Right atrium auricular region (tissue), 2 donors: ENCODE measurements at regions not wholly inside any gene's neighbourhood (a gene's known extent, or its start where the extent isn't known, plus 50 kb on each side); places are given as distances from the start of the nearest gene placed in this dataset.

ENCODE experiments used
- DNase-seq: peaks from one replicate; pipeline ENCODE4 v3.0.0-alpha.2; 2019; ENCODE audit warnings: low spot score
- H3K27ac ChIP-seq, 2 donors: fragments of 200-600 bp; sonication (generic); 1 replicate in 1 of 2; 2 replicates in 1 of 2; pipeline ENCODE4 v1.5.1; 2016 to 2019
- H3K27me3 ChIP-seq, 2 donors: fragments of 200-600 bp; sonication (generic); one replicate each; pipeline versions ENCODE4 v1.5.1 to v1.6.0; 2017 to 2019
- H3K36me3 ChIP-seq: fragments of 200-600 bp; sonication (generic); one replicate; pipeline ENCODE4 v1.5.1; 2016
- H3K4me1 ChIP-seq, 2 donors: fragments of 200-600 bp; sonication (generic); one replicate each; pipeline versions ENCODE4 v1.5.1 to v1.6.0; 2017 to 2019
- H3K4me3 ChIP-seq, 2 donors: fragments of 200-600 bp; sonication (generic); 1 replicate in 1 of 2; 2 replicates in 1 of 2; pipeline ENCODE4 v1.5.1; 2017 to 2019; ENCODE audit warnings: mild to moderate bottlenecking in 1 of 2, moderate library complexity in 1 of 2
- H3K9me3 ChIP-seq, 2 donors: fragments of 200-600 bp; sonication (generic); one replicate each; pipeline ENCODE4 v1.5.1; 2019
- TF ChIP-seq, protein P1 (sequence below), 2 donors: fragments of 200-600 bp; sonication (generic); IDR thresholded peaks; one replicate each; pipeline ENCODE4 v1.5.1; 2019; ENCODE audit warnings: antibody characterized with exemption in 2 of 2

DNA sequence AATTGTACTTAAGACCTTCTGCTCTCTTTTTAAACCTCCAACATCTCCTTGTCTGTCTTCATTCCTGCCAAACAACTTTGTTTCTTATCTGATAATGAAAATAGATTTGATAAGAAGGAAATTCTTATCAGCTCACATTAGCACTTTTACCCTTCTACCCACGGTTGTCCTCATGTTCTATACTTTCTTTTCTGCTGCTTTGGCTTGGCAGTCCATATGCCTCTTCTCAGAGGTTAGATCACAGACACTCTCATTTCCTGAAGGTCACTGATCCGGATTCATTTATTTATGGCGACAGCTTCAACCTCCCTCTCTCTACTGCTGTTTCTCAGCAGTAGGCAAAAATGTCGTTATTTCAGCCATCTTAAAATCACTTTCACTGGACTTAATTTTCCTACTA, 2015.8 kb downstream of the NCAM2 start:
- no peaks in the 10 kb centered on the region for H3K9me3 ChIP-seq
- H3K27ac ChIP-seq, result no peak overlapping the region
- TF ChIP-seq, protein P1, sequence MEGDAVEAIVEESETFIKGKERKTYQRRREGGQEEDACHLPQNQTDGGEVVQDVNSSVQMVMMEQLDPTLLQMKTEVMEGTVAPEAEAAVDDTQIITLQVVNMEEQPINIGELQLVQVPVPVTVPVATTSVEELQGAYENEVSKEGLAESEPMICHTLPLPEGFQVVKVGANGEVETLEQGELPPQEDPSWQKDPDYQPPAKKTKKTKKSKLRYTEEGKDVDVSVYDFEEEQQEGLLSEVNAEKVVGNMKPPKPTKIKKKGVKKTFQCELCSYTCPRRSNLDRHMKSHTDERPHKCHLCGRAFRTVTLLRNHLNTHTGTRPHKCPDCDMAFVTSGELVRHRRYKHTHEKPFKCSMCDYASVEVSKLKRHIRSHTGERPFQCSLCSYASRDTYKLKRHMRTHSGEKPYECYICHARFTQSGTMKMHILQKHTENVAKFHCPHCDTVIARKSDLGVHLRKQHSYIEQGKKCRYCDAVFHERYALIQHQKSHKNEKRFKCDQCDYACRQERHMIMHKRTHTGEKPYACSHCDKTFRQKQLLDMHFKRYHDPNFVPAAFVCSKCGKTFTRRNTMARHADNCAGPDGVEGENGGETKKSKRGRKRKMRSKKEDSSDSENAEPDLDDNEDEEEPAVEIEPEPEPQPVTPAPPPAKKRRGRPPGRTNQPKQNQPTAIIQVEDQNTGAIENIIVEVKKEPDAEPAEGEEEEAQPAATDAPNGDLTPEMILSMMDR (IDR thresholded peaks at IDR 0.05), result no peak
- no peaks in the 10 kb centered on the region for H3K27me3 ChIP-seq
- H3K4me1 ChIP-seq, result no peaks in the 10 kb centered on the region
- H3K4me3 ChIP-seq, result no peak overlapping the region
- no peak for DNase-seq
- H3K36me3 ChIP-seq, result no peaks in the 10 kb centered on the region

DNA sequence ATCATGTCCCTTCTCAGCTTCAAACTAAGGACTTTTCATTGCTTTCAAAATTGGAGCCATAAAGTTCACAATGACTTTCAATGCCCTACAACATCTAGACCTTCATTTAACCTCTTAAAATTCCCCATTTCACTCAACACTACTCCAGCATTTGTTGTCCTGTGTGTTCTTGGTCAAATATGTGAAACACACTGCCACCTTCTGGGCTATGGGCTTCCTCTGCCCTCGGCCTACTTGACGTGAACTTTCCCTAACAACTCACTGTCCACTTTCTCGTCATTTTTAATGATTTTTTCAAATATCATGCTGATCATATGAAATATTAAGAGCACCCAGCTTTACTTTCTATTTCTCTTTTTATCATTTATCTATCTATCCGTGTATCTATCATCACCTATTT, 2018.4 kb downstream of the NCAM2 start:
- Histone ChIP-seq H3K4me1 (no peaks in the 10 kb centered on the region), H3K36me3 (no peaks in the 10 kb centered on the region), H3K4me3 (no peak overlapping the region), H3K27ac (no peak overlapping the region), H3K9me3 (no peaks in the 10 kb centered on the region), H3K27me3 (no peaks in the 10 kb centered on the region)
- TF ChIP-seq, protein P1 (IDR thresholded peaks at IDR 0.05), result no peak
- DNase-seq, result no peak

DNA sequence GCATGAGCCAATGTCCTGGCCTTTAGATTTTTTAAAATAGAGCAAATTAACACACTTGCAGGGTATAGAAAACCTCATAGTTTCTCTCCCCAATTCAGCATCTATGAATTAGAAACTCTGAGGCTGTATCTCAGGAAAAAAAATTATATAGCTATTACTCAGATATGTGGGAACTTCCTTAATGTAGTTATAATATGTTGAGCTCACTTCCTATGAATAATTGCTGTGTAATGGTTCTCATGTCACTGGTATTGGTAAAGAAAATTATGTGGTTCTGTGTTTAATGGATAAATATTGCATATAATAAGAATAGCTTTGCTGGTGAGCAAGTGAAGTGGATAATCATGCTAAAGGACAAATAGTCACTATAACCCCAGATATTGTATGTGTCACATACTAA, 2019.8 kb downstream of the NCAM2 start:
- no peaks in the 10 kb centered on the region for H3K27me3 ChIP-seq
- no peak for DNase-seq
- H3K36me3 ChIP-seq, result no peaks in the 10 kb centered on the region
- H3K4me1 ChIP-seq, result no peaks in the 10 kb centered on the region
- H3K27ac ChIP-seq, result no peak overlapping the region
- H3K9me3 ChIP-seq, result no peaks in the 10 kb centered on the region
- TF ChIP-seq, protein P1 (IDR thresholded peaks at IDR 0.05), result no peak
- no peak overlapping the region for H3K4me3 ChIP-seq

DNA sequence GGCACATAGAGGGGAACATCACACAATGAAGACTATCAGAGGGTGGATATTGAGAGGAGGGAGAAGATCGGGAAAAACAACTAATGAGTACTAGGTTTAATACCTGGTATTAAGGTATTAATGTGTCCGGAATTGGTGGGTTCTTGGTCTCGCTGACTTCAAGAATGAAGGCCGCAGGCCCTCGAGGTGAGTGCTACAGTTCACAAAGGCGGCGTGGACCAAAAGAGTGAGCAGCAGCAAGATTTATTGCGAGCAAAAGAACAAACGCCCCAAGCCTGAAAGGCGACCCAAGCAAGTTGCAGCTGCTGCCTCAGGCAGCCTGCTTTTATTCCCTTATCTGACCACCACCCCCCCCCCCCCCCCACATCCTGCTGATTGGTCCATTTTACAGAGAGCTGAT, 2022.8 kb downstream of the NCAM2 start:
- DNase-seq, result no peak
- Histone ChIP-seq H3K4me1 (no peaks in the 10 kb centered on the region), H3K4me3 (no peak overlapping the region), H3K9me3 (no peaks in the 10 kb centered on the region), H3K27me3 (no peaks in the 10 kb centered on the region), H3K36me3 (no peaks in the 10 kb centered on the region), H3K27ac (no peak overlapping the region)
- TF ChIP-seq, protein P1 (IDR thresholded peaks at IDR 0.05), result no peak

DNA sequence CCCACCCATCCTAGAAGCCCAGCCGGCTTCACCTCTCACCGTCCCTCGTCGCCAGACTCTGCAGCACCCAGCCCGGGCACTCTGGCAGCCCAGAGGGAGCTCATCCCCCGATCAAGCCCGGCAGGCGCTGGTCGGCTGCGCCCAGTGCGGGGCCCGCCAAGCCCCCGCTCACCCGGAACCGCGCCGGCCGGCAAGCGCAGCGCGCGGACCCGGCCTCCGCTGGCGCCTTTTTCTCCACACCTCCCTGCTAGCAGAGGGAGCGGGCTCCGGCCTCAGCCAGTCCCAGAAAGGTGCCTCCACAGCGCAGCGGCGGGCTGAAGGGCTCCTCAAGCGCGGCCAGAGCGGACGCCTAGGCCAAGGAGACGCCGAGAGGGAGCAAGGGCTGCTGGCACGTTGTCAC, 2023.3 kb downstream of the NCAM2 start:
- Histone ChIP-seq H3K9me3 (no peaks in the 10 kb centered on the region), H3K27ac (no peak overlapping the region), H3K4me3 (no peak overlapping the region), H3K4me1 (no peaks in the 10 kb centered on the region), H3K27me3 (no peaks in the 10 kb centered on the region), H3K36me3 (no peaks in the 10 kb centered on the region)
- TF ChIP-seq, protein P1 (IDR thresholded peaks at IDR 0.05), result no peak
- DNase-seq, result no peak

DNA sequence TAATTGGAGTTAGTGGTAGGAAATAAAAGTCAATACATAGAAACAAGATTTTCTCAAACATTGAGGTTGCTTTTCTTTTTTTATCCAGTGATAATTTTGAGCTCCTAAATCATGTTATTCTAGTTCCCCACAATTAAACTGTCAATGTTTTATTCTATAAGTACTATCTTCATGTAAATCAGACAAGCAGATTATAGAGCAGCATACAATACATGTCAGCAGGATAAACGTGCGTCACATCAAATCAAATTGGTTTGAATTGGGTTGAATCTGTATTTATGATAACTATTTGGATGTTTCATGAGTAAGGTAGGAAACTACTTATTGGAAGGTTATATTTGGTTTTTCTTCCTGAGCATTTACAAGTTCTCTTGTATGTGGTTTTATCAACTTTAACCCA, 2028.7 kb downstream of the NCAM2 start:
- no peak overlapping the region for H3K27ac ChIP-seq
- no peaks in the 10 kb centered on the region for H3K9me3 ChIP-seq
- no peaks in the 10 kb centered on the region for H3K36me3 ChIP-seq
- no peak overlapping the region for H3K4me3 ChIP-seq
- DNase-seq, result no peak
- H3K27me3 ChIP-seq, result no peaks in the 10 kb centered on the region
- H3K4me1 ChIP-seq, result no peaks in the 10 kb centered on the region
- TF ChIP-seq, protein P1 (IDR thresholded peaks at IDR 0.05), result no peak
